Central memory CD4-positive, alpha-beta T cell (primary cell): ENCODE measurements at regions not wholly inside any gene's neighbourhood (a gene's known extent, or its start where the extent isn't known, plus 50 kb on each side); places are given as distances from the start of the nearest gene placed in this dataset.

Experiments used
- DNase-seq: peaks from one replicate; pipeline ENCODE4 v3.0.0; 2022

- DNase-seq: peak; percentile 24
Observed at GRCh38 chr17:81345228-81346089, 49.8 kb upstream of the BAHCC1 start.
